Suprapubic skin (tissue), 4 donors: ENCODE measurements at regions not wholly inside any gene's neighbourhood (a gene's known extent, or its start where the extent isn't known, plus 50 kb on each side); places are given as distances from the start of the nearest gene placed in this dataset.
"Not testable (repeated sequence)": the region's sequence is repeated elsewhere in the genome, so short reads cannot be mapped to it uniquely, and the experiment has no call there.

Experiments used
- DNase-seq, 2 donors: peaks; one replicate each; pipeline ENCODE4 v3.0.0-alpha.2; 2019; ENCODE audit warnings: low spot score in 2 of 2
- H3K27ac ChIP-seq: fragments of 200-600 bp; sonication (generic); one replicate; pipeline ENCODE4 v1.5.1; 2019
- H3K27me3 ChIP-seq: fragments of 200-600 bp; sonication (generic); one replicate; pipeline ENCODE4 v1.5.1; 2019
- H3K36me3 ChIP-seq: fragments of 200-600 bp; sonication (generic); one replicate; pipeline ENCODE4 v1.5.1; 2019
- H3K4me1 ChIP-seq: fragments of 200-600 bp; sonication (generic); one replicate; pipeline ENCODE4 v1.5.1; 2019
- H3K4me3 ChIP-seq: fragments of 200-600 bp; sonication (generic); one replicate; pipeline ENCODE4 v1.5.1; 2019; ENCODE audit warnings: mild to moderate bottlenecking
- H3K9me3 ChIP-seq: fragments of 200-600 bp; sonication (generic); one replicate; pipeline ENCODE4 v1.5.1; 2019
- CTCF ChIP-seq, 2 donors: fragments of 200-600 bp in 1 of 2; fragments of 450-650 bp in 1 of 2; sonication (generic) in 1 of 2; IDR thresholded peaks; one replicate each; pipeline ENCODE4 v1.5.1; 2016 to 2019; ENCODE audit warnings: antibody characterized with exemption in 2 of 2, mild to moderate bottlenecking in 1 of 2, moderate library complexity in 1 of 2
- EP300 ChIP-seq: sonication (generic); formaldehyde crosslinking; IDR thresholded peaks from one replicate; pipeline ENCODE4 v1.6.1; 2017; ENCODE audit warnings: antibody characterized with exemption
- POLR2A ChIP-seq, 2 donors: fragments of 450-650 bp; IDR thresholded peaks; one replicate each; pipeline ENCODE4 v1.6.1; 2017; ENCODE audit warnings: antibody characterized with exemption in 2 of 2, mild to moderate bottlenecking in 2 of 2, moderate library complexity in 2 of 2
- POLR2AphosphoS5 ChIP-seq, 3 donors: sonication (generic); formaldehyde crosslinking; IDR thresholded peaks; one replicate each; pipeline ENCODE4 v1.6.1; 2017; ENCODE audit warnings: antibody characterized with exemption in 3 of 3
- WGBS: methylation state at CpG from one replicate; pipeline ENCODE4 v1.1.5; 2018; 5-methylcytosine and 5-hydroxymethylcytosine counted together

GRCh38 chr12:97711392-97711791 is 248.8 kb downstream of the RMST start:
- Histone ChIP-seq H3K4me1 (no peaks in the 10 kb centered on the region), H3K9me3 (no peaks in the 10 kb centered on the region), H3K27ac (no peak overlapping the region), H3K4me3 (no peak overlapping the region), H3K27me3 (no peaks in the 10 kb centered on the region), H3K36me3 (no peaks in the 10 kb centered on the region)
- TF ChIP-seq POLR2A (IDR thresholded peaks at IDR 0.05) (no peak), EP300 (no peak), POLR2AphosphoS5 (IDR thresholded peaks at IDR 0.05) (no peak), CTCF (IDR thresholded peaks at IDR 0.05) (no peak)
- 89% methylated on average over 1 of the region's 1 CpG for WGBS
- DNase-seq: no peak

- H3K36me3 ChIP-seq: no peaks in the 10 kb centered on the region
- no peaks in the 10 kb centered on the region for H3K4me1 ChIP-seq
- TF ChIP-seq POLR2AphosphoS5 (IDR thresholded peaks at IDR 0.05) (no peak), POLR2A (IDR thresholded peaks at IDR 0.05) (no peak), CTCF (IDR thresholded peaks at IDR 0.05) (no peak), EP300 (no peak)
- 39% methylated on average over 1 of the region's 1 CpG for WGBS
- no peak for DNase-seq
- no peaks in the 10 kb centered on the region for H3K27me3 ChIP-seq
- no peak overlapping the region for H3K27ac ChIP-seq
- H3K9me3 ChIP-seq: no peaks in the 10 kb centered on the region
- H3K4me3 ChIP-seq: no peak overlapping the region
Observed at GRCh38 chr12:97713270-97713669, 250.7 kb downstream of the RMST start.

- Histone ChIP-seq H3K27me3 (no peaks in the 10 kb centered on the region), H3K4me3 (no peak overlapping the region), H3K9me3 (no peaks in the 10 kb centered on the region), H3K4me1 (no peaks in the 10 kb centered on the region), H3K36me3 (no peaks in the 10 kb centered on the region), H3K27ac (no peak overlapping the region)
- no peak for TF ChIP-seq POLR2A (IDR thresholded peaks at IDR 0.05)
- TF ChIP-seq CTCF (IDR thresholded peaks at IDR 0.05): no peak
- no peak for TF ChIP-seq POLR2AphosphoS5 (IDR thresholded peaks at IDR 0.05)
- TF ChIP-seq EP300: no peak
- 66% methylated on average over 4 of the region's 4 CpGs for WGBS
- no peak for DNase-seq
Observed at GRCh38 chr12:97714107-97714563, 251.5 kb downstream of the RMST start.

GRCh38 chr12:97716356-97716755 is 253.8 kb downstream of the RMST start:
- H3K27me3 ChIP-seq: no peaks in the 10 kb centered on the region
- WGBS: 59% methylated on average over 1 of the region's 1 CpG
- H3K9me3 ChIP-seq: no peaks in the 10 kb centered on the region
- H3K4me1 ChIP-seq: no peaks in the 10 kb centered on the region
- no peak overlapping the region for H3K27ac ChIP-seq
- TF ChIP-seq POLR2A (IDR thresholded peaks at IDR 0.05) (no peak), CTCF (IDR thresholded peaks at IDR 0.05) (peak in 1 of 2 donors; percentile 11), EP300 (no peak), POLR2AphosphoS5 (IDR thresholded peaks at IDR 0.05) (no peak)
- no peak overlapping the region for H3K4me3 ChIP-seq
- H3K36me3 ChIP-seq: no peaks in the 10 kb centered on the region
- DNase-seq: no peak

- H3K27ac ChIP-seq, H3K9me3 ChIP-seq, DNase-seq, H3K4me3 ChIP-seq, H3K27me3 ChIP-seq, H3K36me3 ChIP-seq, H3K4me1 ChIP-seq: not testable (repeated sequence)
- WGBS: 91% methylated on average over 21 of the region's 22 CpGs
Observed at GRCh38 chr12:97723801-97724200, 261.2 kb downstream of the RMST start.

- DNase-seq: no peak
- Histone ChIP-seq H3K4me1 (no peaks in the 10 kb centered on the region), H3K9me3 (no peaks in the 10 kb centered on the region), H3K27me3 (no peaks in the 10 kb centered on the region), H3K4me3 (no peak overlapping the region), H3K36me3 (no peaks in the 10 kb centered on the region), H3K27ac (no peak overlapping the region)
- WGBS: 79% methylated on average over 5 of the region's 5 CpGs
- TF ChIP-seq CTCF (IDR thresholded peaks at IDR 0.05) (no peak), POLR2AphosphoS5 (IDR thresholded peaks at IDR 0.05) (no peak), EP300 (no peak), POLR2A (IDR thresholded peaks at IDR 0.05) (no peak)
Observed at GRCh38 chr12:97745406-97746101, 282.9 kb downstream of the RMST start.
